K562 (cell line): ENCODE measurements at regions not wholly inside any gene's neighbourhood (a gene's known extent, or its start where the extent isn't known, plus 50 kb on each side); places are given as distances from the start of the nearest gene placed in this dataset.

Experiments used
- ATAC-seq: fragments of 200-7000 bp; cut with Tn5 transposase; 3 replicates; pipeline ENCODE4 v1.9.1; 2020; ENCODE audit warnings: moderate library complexity
- BruUV-seq: library from RNA; stranded (reverse); fragments of 400-500 nt; replicated peaks from 2 replicates; lab custom pipeline; 2021; lab: Mats Ljungman, UMichigan
- CTCF ChIA-PET: fragments of 300-600 bp; formaldehyde crosslinking; extraction: SDS; loops from one replicate; lab custom pipeline; 2021; ENCODE audit warnings: low intra/inter-chr PET ratio; lab: Yijun Ruan, JAX
- POLR2A ChIA-PET: fragments of 300-600, 350-650 bp; sonication (Branson Sonifier 250); formaldehyde crosslinking; extraction: SDS; loops from one replicate; lab custom pipeline; 2021; ENCODE audit warnings: antibody characterized with exemption, inconsistent platforms; lab: Yijun Ruan, JAX
- DNase-seq, 4 experiments: peaks; one replicate each; pipeline versions ENCODE4 v3.0.0 to v3.0.0-alpha.2; 2011 to 2018; ENCODE audit warnings: low spot score in 3 of 4, mixed read lengths in 3 of 4; ENCODE audit errors: extremely low read depth in 1 of 4
- FAIRE-seq: peaks from 2 replicates; lab custom pipeline; 2011; peaks lifted over from hg19 to GRCh38; lab: Jason Lieb, UNC
- H2AFZ ChIP-seq: 2 replicates; pipeline ENCODE4 v1.6.0; 2011; ENCODE audit warnings: low read depth, low read length, control low read depth, inconsistent platforms
- H3K27ac ChIP-seq: fragments of 200-600 bp; 3 replicates; pipeline ENCODE4 v1.8.0; 2011; ENCODE audit warnings: low read depth, mild to moderate bottlenecking, control low read depth, inconsistent platforms, low read length, moderate library complexity, mixed read lengths; ENCODE audit errors: extremely low read depth
- H3K27me3 ChIP-seq, 2 experiments: fragments of 300-600 bp in 1 of 2; 2 replicates in 1 of 2; 3 replicates in 1 of 2; pipeline versions ENCODE4 v1.6.0 to v1.8.0; 2011; ENCODE audit warnings: inconsistent platforms in 2 of 2, low read length in 2 of 2, mild to moderate bottlenecking in 1 of 2, mixed read lengths in 1 of 2, moderate library complexity in 1 of 2; ENCODE audit not compliant: control insufficient read depth in 2 of 2, insufficient read depth in 2 of 2
- H3K36me3 ChIP-seq: fragments of 300-600 bp; 3 replicates; pipeline ENCODE4 v1.8.0; 2011; ENCODE audit warnings: mild to moderate bottlenecking, low read length, inconsistent platforms; ENCODE audit not compliant: control insufficient read depth, insufficient read depth
- H3K4me1 ChIP-seq, 2 experiments: fragments of 200-600 bp in 1 of 2; replicated peaks in 1 of 2; 2 replicates in 1 of 2; 3 replicates in 1 of 2; pipeline versions ENCODE4 v1.5.1 to v1.8.0; 2011; ENCODE audit warnings: inconsistent platforms in 2 of 2, low read length in 2 of 2, mild to moderate bottlenecking in 1 of 2, mixed read lengths in 1 of 2, moderate library complexity in 1 of 2; ENCODE audit not compliant: control insufficient read depth in 2 of 2, insufficient read depth in 2 of 2
- H3K4me2 ChIP-seq: 2 replicates; pipeline ENCODE4 v1.6.1; 2011; ENCODE audit warnings: low read length, control low read depth, inconsistent platforms, mixed read lengths; ENCODE audit not compliant: insufficient read depth
- H3K4me3 ChIP-seq: fragments of 200-600 bp; sonication (generic), shearing (Covaris generic); 2 replicates; pipeline ENCODE4 v1.5.1; 2016; ENCODE audit warnings: control low read depth, inconsistent platforms
- H3K79me2 ChIP-seq: fragments of 200-600 bp; 3 replicates; pipeline ENCODE4 v1.8.0; 2011; ENCODE audit warnings: low read length, inconsistent platforms; ENCODE audit not compliant: control insufficient read depth, insufficient read depth
- H3K9ac ChIP-seq, 2 experiments: 2 replicates each; pipeline versions ENCODE4 v1.6.0 to v1.6.1; 2011; ENCODE audit warnings: low read depth in 2 of 2, low read length in 2 of 2, control low read depth in 1 of 2, inconsistent platforms in 1 of 2, mild to moderate bottlenecking in 1 of 2, mixed read lengths in 1 of 2; ENCODE audit not compliant: insufficient read depth in 1 of 2
- H3K9me1 ChIP-seq: one replicate; pipeline ENCODE4 v1.6.0; 2011; ENCODE audit warnings: inconsistent platforms, mild to moderate bottlenecking, low read length, moderate library complexity; ENCODE audit not compliant: control insufficient read depth, insufficient read depth
- H3K9me3 ChIP-seq: replicated peaks from 2 replicates; pipeline ENCODE4 v1.5.1; 2011; ENCODE audit warnings: low read depth, low read length, inconsistent platforms; ENCODE audit not compliant: control insufficient read depth, insufficient read depth
- H4K20me1 ChIP-seq: replicated peaks from 2 replicates; pipeline ENCODE4 v1.6.1; 2011; ENCODE audit warnings: low read length, inconsistent platforms, mixed read lengths; ENCODE audit not compliant: control insufficient read depth, insufficient read depth
- CEBPB ChIP-seq: fragments of 450-650 bp; IDR thresholded peaks from 2 replicates; pipeline ENCODE4 v1.6.1; 2016; ENCODE audit warnings: missing genetic modification characterization, missing compliant biosample characterization
- CEBPG ChIP-seq, 3 experiments: fragments of 200-800 bp in 1 of 3; sonication (Bioruptor generic) in 1 of 3; sonication (generic) in 1 of 3; formaldehyde crosslinking in 1 of 3; IDR thresholded peaks in 2 of 3; conservative IDR thresholded peaks in 1 of 3; 2 replicates each; pipeline versions ENCODE4 v1.6.1 to v1.8.0; 2016 to 2022; ENCODE audit warnings: missing compliant biosample characterization in 2 of 3, missing genetic modification characterization in 2 of 3, mild to moderate bottlenecking in 1 of 3, missing genetic modification reagents in 1 of 3
- HLTF ChIP-seq: fragments of 450-650 bp; IDR thresholded peaks from 2 replicates; pipeline ENCODE4 v1.6.1; 2016
- POLR2G ChIP-seq: fragments of 200-400 bp; formaldehyde crosslinking; IDR thresholded peaks from 2 replicates; pipeline ENCODE4 v1.6.1; 2017; ENCODE audit warnings: low read depth, mild to moderate bottlenecking, antibody characterized with exemption, low read length, moderate library complexity
- SMARCB1 ChIP-seq: IDR thresholded peaks from 2 replicates; pipeline ENCODE4 v1.6.1; 2011; ENCODE audit warnings: improper control_type of control experiment, low read depth; ENCODE audit not compliant: insufficient read length
- TCF7 ChIP-seq: sonication (generic); IDR thresholded peaks from 2 replicates; pipeline ENCODE4 v1.6.1; 2016; ENCODE audit warnings: antibody characterized with exemption, borderline replicate concordance
- ZNF124 ChIP-seq: sonication (generic); formaldehyde crosslinking; IDR thresholded peaks from 2 replicates; pipeline ENCODE4 v1.8.1; 2022; ENCODE audit warnings: missing genetic modification reagents
- WGBS: fragments of 100-300 bp; shearing (Covaris generic); methylation state at CpG from one replicate; pipeline ENCODE4 v1.1.6; 2016; ENCODE audit warnings: low coverage, mixed read lengths; ENCODE audit not compliant: insufficient coverage; ENCODE audit errors: missing lambda C conversion rate; 5-methylcytosine and 5-hydroxymethylcytosine counted together
- in situ Hi-C: fragments of 300-500 bp; cut with MboI; formaldehyde crosslinking; loops from 4 replicates; pipeline ENCODE4 v1.15.0; 2018; ENCODE audit warnings: inconsistent platforms, mixed read lengths
- intact Hi-C: fragments of 100-400 bp; cut with micrococcal nuclease; formaldehyde crosslinking; loops from 2 replicates; pipeline ENCODE4 v1.14.2; 2022

DNA sequence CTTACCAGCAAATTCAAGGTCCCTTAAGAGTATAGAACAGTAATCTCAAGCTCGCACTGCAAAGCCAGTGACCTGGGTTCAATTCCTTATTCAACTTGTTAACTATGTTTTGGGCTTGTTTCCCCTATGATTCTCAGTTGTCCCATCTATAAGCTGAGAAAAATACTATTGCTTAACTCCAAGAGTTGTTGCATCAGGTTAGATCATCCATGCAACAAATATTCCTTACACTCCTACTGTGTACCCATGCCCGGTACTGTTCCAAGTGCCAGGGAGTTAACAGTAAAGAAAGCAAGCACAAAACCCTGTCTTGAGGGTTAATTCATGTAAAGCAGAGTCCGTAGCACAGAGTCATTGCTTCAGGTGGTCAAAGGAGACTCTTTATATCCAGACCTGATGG, 247.3 kb downstream of the MAFB start:
- Histone ChIP-seq H4K20me1 (no peaks in the 10 kb centered on the region), H3K79me2 (no peaks in the 10 kb centered on the region), H3K9me1 (no peaks in the 10 kb centered on the region), H3K4me1 (no peaks in the 10 kb centered on the region; a peak in 1 of 5 replicates), H2AFZ (no peak overlapping the region), H3K4me3 (no peak overlapping the region), H3K27me3 (peaks cover 0 to 6% of the 10 kb centered on the region in 2 experiments; a peak in 1 of 5 replicates), H3K4me2 (no peak overlapping the region), H3K9me3 (no peaks in the 10 kb centered on the region), H3K9ac (no peak overlapping the region), H3K36me3 (no peaks in the 10 kb centered on the region), H3K27ac (no peak overlapping the region)
- DNase-seq (no peak), FAIRE-seq (no peak), ATAC-seq (no peak)
- POLR2A ChIA-PET: interaction anchor here (0.6 kb wide), 1 partner anchor 67 kb away, joined by 4 read pairs; no protein-coding TSS in a partner anchor
- TF ChIP-seq SMARCB1: no peak
- no peak for TF ChIP-seq ZNF124
- peak; percentile 41; the same call in 1 of the 2 replicates for TF ChIP-seq CEBPB (tag)
- no peak for TF ChIP-seq HLTF
- no peak for TF ChIP-seq CEBPG (CRISPR knock-in tag; IDR thresholded peaks at IDR 0.05)
- TF ChIP-seq CEBPG (tag; conservative IDR thresholded peaks at IDR 0.05 in 1 of 2, IDR thresholded peaks at IDR 0.05 in 1 of 2): peak; percentile 62 to 74; a peak in 3 of 4 replicates
- TF ChIP-seq POLR2G: no peak
- TF ChIP-seq TCF7: no peak
- intact Hi-C loops (no loop called here), in situ Hi-C loops (no loop called here)
- BruUV-seq: no TSS peak
- WGBS: 3% methylated on average over 3 of the region's 3 CpGs
- CTCF ChIA-PET: no interaction called here
